ENCODE measurements at regions not wholly inside any gene's neighbourhood (a gene's known extent, or its start where the extent isn't known, plus 50 kb on each side); places are given as distances from the start of the nearest gene placed in this dataset.

DNA sequence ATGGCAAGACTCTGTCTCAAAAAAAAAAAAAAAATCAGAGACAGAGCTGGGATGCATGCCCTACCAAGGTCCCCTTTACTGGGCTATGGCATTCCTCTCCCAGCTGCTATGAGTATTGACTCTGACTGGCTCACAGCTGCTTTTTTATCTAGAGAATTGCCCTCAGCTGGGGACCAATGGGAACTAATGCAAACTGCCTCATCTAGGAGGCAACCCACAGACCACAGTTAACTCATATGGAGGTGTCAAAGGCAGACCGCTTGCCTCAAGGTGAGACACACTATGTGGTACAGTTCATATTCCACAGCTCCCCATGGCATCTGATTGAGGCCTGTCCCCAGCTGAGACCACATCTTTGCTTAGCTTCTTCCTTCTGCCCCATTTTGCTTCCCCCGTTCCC, 183.5 kb upstream of the EOMES start:
- TF ChIP-seq, protein P1, sequence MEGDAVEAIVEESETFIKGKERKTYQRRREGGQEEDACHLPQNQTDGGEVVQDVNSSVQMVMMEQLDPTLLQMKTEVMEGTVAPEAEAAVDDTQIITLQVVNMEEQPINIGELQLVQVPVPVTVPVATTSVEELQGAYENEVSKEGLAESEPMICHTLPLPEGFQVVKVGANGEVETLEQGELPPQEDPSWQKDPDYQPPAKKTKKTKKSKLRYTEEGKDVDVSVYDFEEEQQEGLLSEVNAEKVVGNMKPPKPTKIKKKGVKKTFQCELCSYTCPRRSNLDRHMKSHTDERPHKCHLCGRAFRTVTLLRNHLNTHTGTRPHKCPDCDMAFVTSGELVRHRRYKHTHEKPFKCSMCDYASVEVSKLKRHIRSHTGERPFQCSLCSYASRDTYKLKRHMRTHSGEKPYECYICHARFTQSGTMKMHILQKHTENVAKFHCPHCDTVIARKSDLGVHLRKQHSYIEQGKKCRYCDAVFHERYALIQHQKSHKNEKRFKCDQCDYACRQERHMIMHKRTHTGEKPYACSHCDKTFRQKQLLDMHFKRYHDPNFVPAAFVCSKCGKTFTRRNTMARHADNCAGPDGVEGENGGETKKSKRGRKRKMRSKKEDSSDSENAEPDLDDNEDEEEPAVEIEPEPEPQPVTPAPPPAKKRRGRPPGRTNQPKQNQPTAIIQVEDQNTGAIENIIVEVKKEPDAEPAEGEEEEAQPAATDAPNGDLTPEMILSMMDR (IDR thresholded peaks at IDR 0.05) = no peak
- TF ChIP-seq POLR2A (IDR thresholded peaks at IDR 0.05) = no peak
- TF ChIP-seq POLR2AphosphoS5 (IDR thresholded peaks at IDR 0.05; ENCODE audit: insufficient read depth in 1 of 2, low read depth in 1 of 2) = no peak
